ENCODE measurements at regions not wholly inside any gene's neighbourhood (a gene's known extent, or its start where the extent isn't known, plus 50 kb on each side); places are given as distances from the start of the nearest gene placed in this dataset.
"Not testable (repeated sequence)": the region's sequence is repeated elsewhere in the genome, so short reads cannot be mapped to it uniquely, and the experiment has no call there.

- in situ Hi-C loops (cut with HindIII; ENCODE audit: low sequenced_read_pairs) = no loop called here
- no peak for TF ChIP-seq CTCF (IDR thresholded peaks at IDR 0.05; ENCODE audit: low read depth, low read length)
- DNase-seq (ENCODE audit: low read depth, low spot score) = no peak
- no peak overlapping the region for H3K4me3 ChIP-seq (ENCODE audit: low read depth, low read length)
These were observed 580.9 kb downstream of the SOX5 start for GRCh38 chr12:23368590-23368989.

DNA sequence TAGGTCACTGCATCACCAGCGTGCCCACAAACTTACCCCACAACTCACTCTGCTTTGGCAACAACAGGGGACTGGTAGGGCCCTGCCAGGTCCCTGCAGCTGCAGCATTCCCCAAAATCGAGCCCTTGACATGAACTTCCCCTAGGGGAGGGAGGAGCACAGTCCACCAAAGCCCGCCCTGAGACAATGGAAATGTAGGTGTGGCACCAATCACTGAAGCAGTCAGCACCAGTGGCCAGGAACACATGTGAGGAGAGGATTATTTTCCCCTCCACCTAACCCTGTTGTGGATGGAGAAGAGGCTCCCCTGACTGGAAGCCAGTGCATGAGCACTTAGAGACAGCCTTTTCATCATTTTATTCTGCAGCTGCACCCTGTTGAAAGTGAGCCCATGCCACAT is 573.8 kb downstream of the SOX5 start:
- in situ Hi-C loops (cut with HindIII; ENCODE audit: low sequenced_read_pairs) = no loop called here
- H3K4me3 ChIP-seq (ENCODE audit: low read depth, low read length) = no peak overlapping the region
- no peak for DNase-seq (ENCODE audit: low read depth, low spot score)
- TF ChIP-seq CTCF (IDR thresholded peaks at IDR 0.05; ENCODE audit: low read depth, low read length) = no peak

GRCh38 chr12:23376238-23376637 is 573.2 kb downstream of the SOX5 start:
- no peak for DNase-seq (ENCODE audit: low read depth, low spot score)
- no peak overlapping the region for H3K4me3 ChIP-seq (ENCODE audit: low read depth, low read length)
- in situ Hi-C loops (cut with HindIII; ENCODE audit: low sequenced_read_pairs) = no loop called here
- peak; percentile 1 for TF ChIP-seq CTCF (IDR thresholded peaks at IDR 0.05; ENCODE audit: low read depth, low read length)

GRCh38 chr12:23380419-23381100 is 568.9 kb downstream of the SOX5 start:
- no peak overlapping the region for H3K4me3 ChIP-seq (ENCODE audit: low read depth, low read length)
- no peak for DNase-seq (ENCODE audit: low read depth, low spot score)
- no peak for TF ChIP-seq CTCF (IDR thresholded peaks at IDR 0.05; ENCODE audit: low read depth, low read length)
- in situ Hi-C loops (cut with HindIII; ENCODE audit: low sequenced_read_pairs) = no loop called here

DNA sequence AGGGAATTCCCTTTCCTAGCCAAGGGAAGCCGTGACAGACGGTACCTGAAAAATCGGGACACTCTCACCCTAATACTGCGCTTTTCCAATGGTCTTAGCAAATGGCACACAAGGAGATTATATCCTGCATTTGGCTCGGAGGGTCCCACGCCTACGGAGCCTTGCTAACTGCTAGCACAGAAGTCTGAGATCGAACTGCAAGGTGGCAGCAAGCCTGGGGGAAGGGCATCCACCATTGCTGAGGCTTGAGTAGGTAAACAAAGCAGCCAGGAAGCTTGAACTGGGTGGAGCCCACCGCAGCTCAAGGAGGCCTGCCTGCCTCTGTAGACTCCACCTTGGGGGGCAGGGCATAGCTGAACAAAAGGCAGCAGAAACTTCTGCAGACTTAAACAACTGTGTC is 560.6 kb downstream of the SOX5 start:
- in situ Hi-C loops (cut with HindIII; ENCODE audit: low sequenced_read_pairs); H3K4me3 ChIP-seq (ENCODE audit: low read depth, low read length); DNase-seq (ENCODE audit: low read depth, low spot score): not testable (repeated sequence)

DNA sequence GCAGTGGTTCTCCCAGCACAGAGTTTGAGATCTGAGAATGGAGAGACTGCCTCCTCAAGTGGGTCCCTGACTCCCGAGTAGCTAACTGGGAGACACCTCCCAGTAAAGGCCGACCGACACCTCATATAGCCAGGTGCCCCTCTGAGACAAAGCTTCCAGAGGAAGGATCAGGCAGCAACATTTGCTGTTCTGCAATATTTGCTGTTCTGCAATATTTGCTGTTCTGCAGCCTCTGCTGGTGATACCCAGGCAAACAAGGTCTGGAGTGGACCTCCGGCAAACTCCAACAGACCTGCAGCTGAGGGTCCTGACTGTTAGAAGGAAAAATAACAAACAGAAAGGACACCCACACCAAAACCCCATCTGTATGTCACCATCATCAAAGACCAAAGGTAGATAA is 560.2 kb downstream of the SOX5 start:
- DNase-seq (ENCODE audit: low read depth, low spot score); in situ Hi-C loops (cut with HindIII; ENCODE audit: low sequenced_read_pairs); H3K4me3 ChIP-seq (ENCODE audit: low read depth, low read length): not testable (repeated sequence)

DNA sequence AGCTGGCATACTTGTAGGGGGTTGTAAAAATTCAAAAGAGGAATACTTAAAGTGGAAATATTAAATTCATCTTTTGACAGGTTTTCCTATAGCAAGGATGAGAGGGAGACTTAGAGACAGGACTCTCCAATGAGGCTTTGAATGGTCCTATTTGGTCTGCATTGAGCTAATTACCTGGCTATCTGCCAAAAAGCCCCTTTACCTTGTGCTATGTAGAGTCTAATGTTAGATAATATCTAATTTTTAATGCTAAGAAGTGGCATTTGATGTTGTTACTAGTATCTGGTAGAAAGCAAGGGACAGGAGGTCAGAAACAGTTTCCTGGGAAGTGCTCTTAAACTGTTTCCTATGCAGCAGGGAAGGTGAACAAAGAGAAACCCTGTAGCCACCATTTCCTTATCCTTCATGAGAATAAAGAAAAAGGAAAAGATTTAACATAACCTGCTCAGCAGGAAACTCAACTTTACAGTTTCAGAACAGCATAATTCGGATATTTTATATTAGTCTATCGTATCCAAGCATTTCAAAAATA is 550.0 kb downstream of the SOX5 start:
- no peak for TF ChIP-seq CTCF (IDR thresholded peaks at IDR 0.05; ENCODE audit: low read depth, low read length)
- H3K4me3 ChIP-seq (ENCODE audit: low read depth, low read length) = no peak overlapping the region
- in situ Hi-C loops (cut with HindIII; ENCODE audit: low sequenced_read_pairs) = no loop called here
- no peak for DNase-seq (ENCODE audit: low read depth, low spot score)

GRCh38 chr12:23415180-23415579 is 534.3 kb downstream of the SOX5 start:
- H3K4me3 ChIP-seq (ENCODE audit: low read depth, low read length) = no peak overlapping the region
- no peak for TF ChIP-seq CTCF (IDR thresholded peaks at IDR 0.05; ENCODE audit: low read depth, low read length)
- in situ Hi-C loops (cut with HindIII; ENCODE audit: low sequenced_read_pairs) = no loop called here
- no peak for DNase-seq (ENCODE audit: low read depth, low spot score)
